ENCODE measurements at regions not wholly inside any gene's neighbourhood (a gene's known extent, or its start where the extent isn't known, plus 50 kb on each side); places are given as distances from the start of the nearest gene placed in this dataset.
A peak's percentile ranks its signal among the peaks of the same experiment; 100 is the strongest.

- H3K27ac ChIP-seq, result no peak overlapping the region
- no peak overlapping the region for H3K4me3 ChIP-seq
- 81 to 92% methylated on average over 3 of the region's 3 CpGs for WGBS, 2 donors
- ATAC-seq (no peak), DNase-seq (no peak)
- no peaks in the 10 kb centered on the region for H3K4me1 ChIP-seq
- peaks cover 0 to 16% (median 5%) of the 10 kb centered on the region in 7 donors for H3K27me3 ChIP-seq
- TF ChIP-seq CTCF (IDR thresholded peaks at IDR 0.05), result no peak
- H3K9me3 ChIP-seq, result peaks cover 0 to 7% (median 0%) of the 10 kb centered on the region in 11 donors
- no peaks in the 10 kb centered on the region for H3K36me3 ChIP-seq
- intact Hi-C loops (cut with DNase I), result no loop called here
Observed at GRCh38 chr6:99780556-99780885, 173.9 kb downstream of the PRDM13 start.

- H3K4me3 ChIP-seq, result no peak overlapping the region
- no peaks in the 10 kb centered on the region for H3K4me1 ChIP-seq
- peaks cover 0 to 30% (median 6%) of the 10 kb centered on the region in 7 donors for H3K27me3 ChIP-seq
- 32 to 41% methylated on average over 1 of the region's 1 CpG for WGBS, 2 donors
- no peaks in the 10 kb centered on the region for H3K9me3 ChIP-seq
- DNase-seq (no peak), ATAC-seq (no peak)
- no peak for TF ChIP-seq CTCF (IDR thresholded peaks at IDR 0.05)
- H3K27ac ChIP-seq, result no peak overlapping the region
- H3K36me3 ChIP-seq, result no peaks in the 10 kb centered on the region
- intact Hi-C loops (cut with DNase I), result no loop called here
Observed at GRCh38 chr6:99789767-99790166, 183.1 kb downstream of the PRDM13 start.

GRCh38 chr6:99790679-99791078 lies 184.0 kb downstream of the PRDM13 start:
- no peak overlapping the region for H3K27ac ChIP-seq
- peaks cover 0 to 30% (median 6%) of the 10 kb centered on the region in 7 donors for H3K27me3 ChIP-seq
- intact Hi-C loops (cut with DNase I), result no loop called here
- no peaks in the 10 kb centered on the region for H3K4me1 ChIP-seq
- ATAC-seq (no peak), DNase-seq (no peak)
- H3K4me3 ChIP-seq, result no peak overlapping the region
- H3K36me3 ChIP-seq, result no peaks in the 10 kb centered on the region
- peak in 1 of 9 donors; percentile 9 for TF ChIP-seq CTCF (IDR thresholded peaks at IDR 0.05)
- no peaks in the 10 kb centered on the region for H3K9me3 ChIP-seq

GRCh38 chr6:99801805-99802204 lies 192.2 kb downstream of the MCHR2 start:
- H3K9me3 ChIP-seq, result no peaks in the 10 kb centered on the region
- ATAC-seq, result no peak
- no peaks in the 10 kb centered on the region for H3K4me1 ChIP-seq
- no peak for TF ChIP-seq CTCF (IDR thresholded peaks at IDR 0.05)
- no peak overlapping the region for H3K4me3 ChIP-seq
- intact Hi-C loops (cut with DNase I), result no loop called here
- no peak overlapping the region for H3K27ac ChIP-seq
- no peaks in the 10 kb centered on the region for H3K36me3 ChIP-seq
- peaks cover 0 to 5% (median 0%) of the 10 kb centered on the region in 7 donors for H3K27me3 ChIP-seq
- WGBS, 2 donors, result 89 to 95% methylated on average over 1 of the region's 1 CpG
- no peak for DNase-seq

All from heart right ventricle (tissue), 16 donors.